Upper lobe of right lung (tissue), 1 donor: ENCODE measurements at regions not wholly inside any gene's neighbourhood (a gene's known extent, or its start where the extent isn't known, plus 50 kb on each side); places are given as distances from the start of the nearest gene placed in this dataset.

Source experiments
- ATAC-seq: fragments of 200-7000 bp; cut with Tn5 transposase; one replicate; pipeline ENCODE4 v1.9.1; 2020; ENCODE audit warnings: mild to moderate bottlenecking, moderate library complexity
- DNase-seq: peaks from one replicate; pipeline ENCODE4 v3.0.0-alpha.2; 2020
- H3K27ac ChIP-seq: fragments of 200-600 bp; one replicate; pipeline ENCODE4 v1.8.0; 2022
- H3K27me3 ChIP-seq: fragments of 200-600 bp; one replicate; pipeline ENCODE4 v1.8.0; 2022; ENCODE audit warnings: mild to moderate bottlenecking
- H3K36me3 ChIP-seq: fragments of 200-600 bp; one replicate; pipeline ENCODE4 v1.8.0; 2022
- H3K4me1 ChIP-seq: fragments of 200-600 bp; one replicate; pipeline ENCODE4 v1.8.0; 2022
- H3K4me3 ChIP-seq: fragments of 200-600 bp; one replicate; pipeline ENCODE4 v1.8.0; 2022; ENCODE audit warnings: mild to moderate bottlenecking
- H3K9me3 ChIP-seq: fragments of 200-600 bp; one replicate; pipeline ENCODE4 v1.8.0; 2022
- CTCF ChIP-seq: fragments of 200-600 bp; IDR thresholded peaks from one replicate; pipeline ENCODE4 v1.8.0; 2022; ENCODE audit warnings: antibody characterized with exemption
- intact Hi-C: fragments of 100-400 bp; cut with DNase I; formaldehyde crosslinking; loops from one replicate; pipeline ENCODE4 v1.11.0; 2022
- donor health status: DM: no; HTN: yes; CAD: no; lungs with severe emphysema.

DNA sequence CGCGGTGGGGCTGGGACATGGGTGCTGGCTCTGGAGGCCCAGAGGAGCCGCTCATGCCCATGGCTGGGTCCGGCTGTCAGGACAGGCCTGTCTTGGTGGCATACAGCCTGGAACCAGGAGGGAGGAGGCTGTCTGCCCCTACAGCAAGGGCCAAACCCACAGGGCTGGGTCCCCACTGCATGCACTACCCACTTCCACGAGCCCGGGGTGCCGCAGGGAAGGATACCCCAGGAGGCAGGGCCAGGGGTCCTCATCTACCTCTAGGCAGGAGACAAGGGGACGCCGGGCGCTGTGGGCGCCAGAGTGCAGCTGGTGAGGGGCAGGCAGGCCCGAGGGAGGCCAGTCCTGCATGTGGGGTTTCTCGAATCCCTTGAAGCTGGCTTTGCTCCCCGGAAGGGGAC is 95.1 kb upstream of the GPC1 start:
- TF ChIP-seq CTCF, result no peak
- DNase-seq, result no peak

GRCh38 chr2:240341064-240341463 is 94.4 kb upstream of the GPC1 start:
- no peaks in the 10 kb centered on the region for H3K9me3 ChIP-seq
- H3K27me3 ChIP-seq, result no peaks in the 10 kb centered on the region
- no peak overlapping the region for H3K27ac ChIP-seq
- H3K4me1 ChIP-seq, result no peaks in the 10 kb centered on the region
- no peaks in the 10 kb centered on the region for H3K36me3 ChIP-seq
- no peak for TF ChIP-seq CTCF
- ATAC-seq (peak; percentile 33), DNase-seq (no peak)
- no peak overlapping the region for H3K4me3 ChIP-seq
- intact Hi-C loops, result no loop called here

More for the DNA sequence above, 95.1 kb upstream of the GPC1 start:
- no peaks in the 10 kb centered on the region for H3K4me1 ChIP-seq
- no peaks in the 10 kb centered on the region for H3K9me3 ChIP-seq
- no peak overlapping the region for H3K4me3 ChIP-seq
- H3K36me3 ChIP-seq, result no peaks in the 10 kb centered on the region
- H3K27me3 ChIP-seq, result no peaks in the 10 kb centered on the region
- no peak overlapping the region for H3K27ac ChIP-seq
- intact Hi-C loops, result no loop called here
- ATAC-seq, result peak; percentile 6

GRCh38 chr2:240343548-240343947 is 91.9 kb upstream of the GPC1 start:
- no peaks in the 10 kb centered on the region for H3K36me3 ChIP-seq
- H3K4me3 ChIP-seq, result no peak overlapping the region
- DNase-seq (no peak), ATAC-seq (no peak)
- TF ChIP-seq CTCF, result peak; percentile 17
- H3K27me3 ChIP-seq, result peaks cover 6% of the 10 kb centered on the region
- H3K4me1 ChIP-seq, result no peaks in the 10 kb centered on the region
- no peak overlapping the region for H3K27ac ChIP-seq
- no peaks in the 10 kb centered on the region for H3K9me3 ChIP-seq
- intact Hi-C loops, result no loop called here

GRCh38 chr2:240344904-240345303 is 90.6 kb upstream of the GPC1 start:
- Histone ChIP-seq H3K9me3 (no peaks in the 10 kb centered on the region), H3K27ac (no peak overlapping the region), H3K27me3 (peaks cover 6% of the 10 kb centered on the region), H3K36me3 (no peaks in the 10 kb centered on the region), H3K4me3 (no peak overlapping the region), H3K4me1 (no peaks in the 10 kb centered on the region)
- no peak for TF ChIP-seq CTCF
- DNase-seq, result no peak
- no peak for ATAC-seq
- intact Hi-C loops, result no loop called here

DNA sequence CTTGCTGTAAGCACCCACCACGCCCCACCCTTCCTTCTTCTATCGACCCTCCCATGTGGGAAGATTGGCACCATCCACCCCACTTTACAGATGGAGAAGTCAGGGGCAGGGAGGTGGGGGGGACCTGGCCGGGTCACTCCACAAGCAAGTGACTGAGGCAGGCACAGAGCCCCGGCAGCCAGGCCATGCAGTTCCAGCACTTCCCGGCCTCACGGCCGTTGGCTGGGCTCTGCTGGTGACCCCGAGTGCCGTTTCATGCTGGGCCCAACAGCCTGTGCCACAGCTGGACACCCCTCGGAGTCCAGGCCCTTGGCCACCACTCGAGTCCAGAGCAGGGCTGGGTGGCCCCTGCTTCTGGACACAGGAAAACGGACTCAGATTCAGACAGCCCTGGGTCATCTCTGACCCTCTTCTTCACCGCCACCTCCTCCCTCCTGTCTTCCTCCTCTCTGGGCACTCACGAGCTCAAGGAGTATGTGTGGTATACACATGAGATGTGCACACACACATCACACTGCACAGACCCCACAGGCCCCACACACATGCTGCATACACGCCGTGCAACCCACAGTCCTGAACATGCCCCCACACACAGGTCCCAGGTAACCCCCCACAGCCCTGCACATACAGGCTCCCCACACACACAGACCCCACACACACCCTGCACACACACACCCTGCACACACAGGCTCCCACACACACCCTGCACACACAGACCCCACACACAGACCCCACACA is 89.3 kb upstream of the GPC1 start:
- Histone ChIP-seq H3K4me1 (no peaks in the 10 kb centered on the region), H3K36me3 (no peaks in the 10 kb centered on the region), H3K4me3 (no peak overlapping the region), H3K9me3 (no peaks in the 10 kb centered on the region), H3K27me3 (peaks cover 6% of the 10 kb centered on the region), H3K27ac (no peak overlapping the region)
- intact Hi-C loops, result no loop called here
- ATAC-seq, result no peak
- DNase-seq, result peak; percentile 52
- no peak for TF ChIP-seq CTCF
